ENCODE measurements at regions not wholly inside any gene's neighbourhood (a gene's known extent, or its start where the extent isn't known, plus 50 kb on each side); places are given as distances from the start of the nearest gene placed in this dataset.

- H3K27ac ChIP-seq: no peak overlapping the region
- TF ChIP-seq CTCF (IDR thresholded peaks at IDR 0.05) (no peak), ZFX (IDR thresholded peaks at IDR 0.05; ENCODE audit: borderline replicate concordance) (no peak)
Measured at GRCh38 chr14:98270201-98270600, 1001.8 kb downstream of the BCL11B start.

- no peak overlapping the region for H3K27ac ChIP-seq
- TF ChIP-seq CTCF (IDR thresholded peaks at IDR 0.05) (no peak), ZFX (IDR thresholded peaks at IDR 0.05; ENCODE audit: borderline replicate concordance) (no peak)
Measured at GRCh38 chr14:98274596-98274995, 997.4 kb downstream of the BCL11B start.

- TF ChIP-seq CTCF (IDR thresholded peaks at IDR 0.05) (no peak), ZFX (IDR thresholded peaks at IDR 0.05; ENCODE audit: borderline replicate concordance) (no peak)
- no peak overlapping the region for H3K27ac ChIP-seq
Measured at GRCh38 chr14:98278800-98279199, 993.2 kb downstream of the BCL11B start.

- H3K27ac ChIP-seq: no peak overlapping the region
- no peak for TF ChIP-seq CTCF (IDR thresholded peaks at IDR 0.05)
Measured at GRCh38 chr14:98280436-98280835, 991.6 kb downstream of the BCL11B start.

GRCh38 chr14:98288825-98289224 is 983.2 kb downstream of the BCL11B start:
- H3K27ac ChIP-seq: no peak overlapping the region
- TF ChIP-seq CTCF (IDR thresholded peaks at IDR 0.05) (no peak), ZFX (IDR thresholded peaks at IDR 0.05; ENCODE audit: borderline replicate concordance) (no peak)

- no peak overlapping the region for H3K27ac ChIP-seq
- TF ChIP-seq CTCF (IDR thresholded peaks at IDR 0.05) (no peak), ZFX (IDR thresholded peaks at IDR 0.05; ENCODE audit: borderline replicate concordance) (no peak)
Measured at GRCh38 chr14:98290596-98290995, 981.4 kb downstream of the BCL11B start.

- no peak for TF ChIP-seq CTCF (IDR thresholded peaks at IDR 0.05)
- TF ChIP-seq ZFX (IDR thresholded peaks at IDR 0.05; ENCODE audit: borderline replicate concordance): no peak
- H3K27ac ChIP-seq: no peak overlapping the region
Measured at GRCh38 chr14:98292191-98292590, 979.8 kb downstream of the BCL11B start.
